ENCODE measurements at regions not wholly inside any gene's neighbourhood (a gene's known extent, or its start where the extent isn't known, plus 50 kb on each side); places are given as distances from the start of the nearest gene placed in this dataset.

- H3K79me2 ChIP-seq (replicated peaks; ENCODE audit: insufficient read depth, low read length) = no peaks in the 10 kb centered on the region
- H3K9me3 ChIP-seq (ENCODE audit: low read length) = no peaks in the 10 kb centered on the region
- no peak overlapping the region for H3K9ac ChIP-seq (ENCODE audit: low read length)
- no peaks in the 10 kb centered on the region for H4K20me1 ChIP-seq (ENCODE audit: insufficient read depth)
- no peak overlapping the region for H3K4me2 ChIP-seq (ENCODE audit: low read length)
- no peak overlapping the region for H3K27ac ChIP-seq (ENCODE audit: low read length)
- H3K27me3 ChIP-seq (ENCODE audit: insufficient read depth, low read depth, low read length) = no peaks in the 10 kb centered on the region
- H3K36me3 ChIP-seq (ENCODE audit: insufficient read depth, low read length) = no peaks in the 10 kb centered on the region
- H3K4me3 ChIP-seq (ENCODE audit: low read length) = no peak overlapping the region
- no peak overlapping the region for H2AFZ ChIP-seq (ENCODE audit: low read depth, low read length)
- no peak for TF ChIP-seq REST (IDR thresholded peaks at IDR 0.05; ENCODE audit: borderline replicate concordance)
- TF ChIP-seq MXI1 (conservative IDR thresholded peaks at IDR 0.05; ENCODE audit: poor library complexity, severe bottlenecking) = no peak
- TF ChIP-seq RAD21 (conservative IDR thresholded peaks at IDR 0.05) = no peak
- TF ChIP-seq CTCF (IDR thresholded peaks at IDR 0.05; ENCODE audit: poor library complexity, severe bottlenecking) = no peak
- TF ChIP-seq EP300 (conservative IDR thresholded peaks at IDR 0.05; ENCODE audit: poor library complexity, severe bottlenecking) = no peak
- no peak for TF ChIP-seq SMC3 (conservative IDR thresholded peaks at IDR 0.05; ENCODE audit: poor library complexity)
- TF ChIP-seq EZH2 (IDR thresholded peaks at IDR 0.05; ENCODE audit: borderline replicate concordance, insufficient read depth, low read length, poor library complexity, severe bottlenecking) = no peak
- TF ChIP-seq POLR2AphosphoS5 (IDR thresholded peaks at IDR 0.05) = no peak
- H3K9me2 ChIP-seq (ENCODE audit: insufficient read depth, low read length) = no peaks in the 10 kb centered on the region
- H3F3A ChIP-seq (ENCODE audit: insufficient read depth, low read length, poor library complexity, severe bottlenecking) = no peaks in the 10 kb centered on the region
Observed at GRCh38 chrX:69415698-69416097, 88.4 kb upstream of the NALF2 start.

GRCh38 chrX:69412661-69413060 lies 91.5 kb upstream of the NALF2 start:
- Histone ChIP-seq H3K9ac (ENCODE audit: low read length) (no peak overlapping the region), H3K79me2 (replicated peaks; ENCODE audit: insufficient read depth, low read length) (no peaks in the 10 kb centered on the region), H2AFZ (ENCODE audit: low read depth, low read length) (no peak overlapping the region), H3K4me2 (ENCODE audit: low read length) (no peak overlapping the region), H3K4me3 (ENCODE audit: low read length) (no peak overlapping the region), H3K27me3 (ENCODE audit: insufficient read depth, low read depth, low read length) (no peaks in the 10 kb centered on the region), H3K9me2 (ENCODE audit: insufficient read depth, low read length) (no peaks in the 10 kb centered on the region), H3F3A (ENCODE audit: insufficient read depth, low read length, poor library complexity, severe bottlenecking) (no peaks in the 10 kb centered on the region), H4K20me1 (ENCODE audit: insufficient read depth) (no peaks in the 10 kb centered on the region), H3K9me3 (ENCODE audit: low read length) (no peaks in the 10 kb centered on the region), H3K27ac (ENCODE audit: low read length) (no peak overlapping the region), H3K36me3 (ENCODE audit: insufficient read depth, low read length) (no peaks in the 10 kb centered on the region)
- TF ChIP-seq POLR2AphosphoS5 (IDR thresholded peaks at IDR 0.05) (no peak), EP300 (conservative IDR thresholded peaks at IDR 0.05; ENCODE audit: poor library complexity, severe bottlenecking) (no peak), RAD21 (conservative IDR thresholded peaks at IDR 0.05) (no peak), MXI1 (conservative IDR thresholded peaks at IDR 0.05; ENCODE audit: poor library complexity, severe bottlenecking) (no peak), TAF1 (IDR thresholded peaks at IDR 0.05; ENCODE audit: low read depth) (no peak), EZH2 (IDR thresholded peaks at IDR 0.05; ENCODE audit: borderline replicate concordance, insufficient read depth, low read length, poor library complexity, severe bottlenecking) (no peak), REST (IDR thresholded peaks at IDR 0.05; ENCODE audit: borderline replicate concordance) (no peak), SMC3 (conservative IDR thresholded peaks at IDR 0.05; ENCODE audit: poor library complexity) (no peak), CTCF (IDR thresholded peaks at IDR 0.05; ENCODE audit: poor library complexity, severe bottlenecking) (no peak)
